Kidney capillary endothelial cell (primary cell): ENCODE measurements at regions not wholly inside any gene's neighbourhood (a gene's known extent, or its start where the extent isn't known, plus 50 kb on each side); places are given as distances from the start of the nearest gene placed in this dataset.
"Not testable (repeated sequence)": the region's sequence is repeated elsewhere in the genome, so short reads cannot be mapped to it uniquely, and the experiment has no call there.

ENCODE experiments used
- DNase-seq: peaks from one replicate; pipeline ENCODE4 v3.0.0-alpha.2; 2018; ENCODE audit warnings: low spot score

DNA sequence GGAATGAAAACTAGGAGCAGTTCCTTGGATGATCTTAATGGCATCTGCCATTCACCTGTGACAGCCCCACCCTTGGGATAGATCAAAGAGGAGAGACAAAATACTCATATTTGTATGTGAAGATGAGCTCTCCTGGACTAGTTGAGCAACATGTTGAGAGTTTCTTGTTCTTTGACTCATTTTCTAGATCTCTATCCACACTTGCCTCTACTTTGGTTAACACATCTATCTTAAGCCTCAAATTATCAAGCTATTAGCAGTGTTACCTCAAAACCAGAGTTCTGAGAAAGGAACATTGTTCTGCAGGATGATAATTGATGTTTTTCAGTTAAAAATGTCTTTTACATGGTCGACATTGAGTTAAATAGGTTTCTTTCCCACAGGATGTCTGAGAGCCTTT lies 94.2 kb upstream of the TEX13D start:
- no peak for DNase-seq

DNA sequence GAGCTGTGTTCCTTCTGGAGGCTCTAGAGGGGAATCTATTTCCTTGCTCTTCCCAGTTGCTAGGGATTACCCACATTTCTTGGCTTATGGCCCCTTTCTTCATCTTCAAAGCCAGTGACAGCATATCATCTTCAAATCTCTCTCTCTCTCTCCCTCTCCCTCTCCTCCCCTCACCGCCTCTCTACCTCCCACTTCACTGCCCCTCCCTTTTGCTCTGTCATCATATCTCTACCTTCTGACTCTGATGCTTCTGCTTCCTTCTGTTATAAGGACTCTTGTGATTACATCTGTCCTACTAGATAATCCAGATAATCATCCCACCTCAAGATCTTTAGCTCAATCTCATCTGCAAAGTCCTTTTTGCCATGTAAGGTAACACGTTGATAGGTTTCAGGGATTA lies 93.1 kb upstream of the TEX13D start:
- DNase-seq, result no peak

DNA sequence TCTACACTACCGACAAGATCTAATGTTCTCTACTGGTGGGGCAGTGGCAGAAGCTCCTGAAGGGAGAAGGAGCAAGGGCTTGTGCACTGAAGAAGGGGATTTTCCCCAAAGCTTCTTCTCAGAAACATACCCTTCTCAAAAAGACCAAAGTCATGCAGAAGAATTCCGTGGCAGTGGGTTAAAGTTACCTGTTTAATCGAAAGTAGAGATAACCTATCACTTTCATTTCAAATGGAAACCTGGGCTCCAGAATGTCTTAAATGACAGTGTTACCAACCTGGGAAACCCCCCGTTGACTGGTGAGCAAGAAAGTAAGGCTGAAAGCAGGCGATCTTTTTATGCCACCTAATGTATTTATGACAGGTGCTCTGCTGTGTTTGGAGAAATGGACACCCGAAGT lies 92.5 kb upstream of the TEX13D start:
- DNase-seq, result no peak

DNA sequence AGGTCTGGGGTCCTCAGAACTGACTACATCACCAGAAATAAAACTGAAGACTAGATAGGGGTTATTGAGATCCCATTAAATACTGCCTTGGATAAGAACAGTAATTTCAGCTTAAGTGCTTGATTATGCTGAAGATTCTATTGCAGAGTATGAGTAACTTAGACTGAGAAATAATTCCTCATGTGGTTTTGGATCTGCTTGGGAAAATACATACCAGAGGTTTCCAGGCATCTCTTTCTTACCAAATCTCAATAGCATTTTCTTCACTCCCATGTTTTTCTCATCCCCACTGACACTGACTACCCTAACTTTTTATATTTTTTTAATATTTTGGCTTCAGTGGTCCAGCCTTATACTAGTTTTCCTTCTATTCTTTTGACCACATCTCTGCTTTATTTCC lies 92.0 kb upstream of the TEX13D start:
- no peak for DNase-seq

DNA sequence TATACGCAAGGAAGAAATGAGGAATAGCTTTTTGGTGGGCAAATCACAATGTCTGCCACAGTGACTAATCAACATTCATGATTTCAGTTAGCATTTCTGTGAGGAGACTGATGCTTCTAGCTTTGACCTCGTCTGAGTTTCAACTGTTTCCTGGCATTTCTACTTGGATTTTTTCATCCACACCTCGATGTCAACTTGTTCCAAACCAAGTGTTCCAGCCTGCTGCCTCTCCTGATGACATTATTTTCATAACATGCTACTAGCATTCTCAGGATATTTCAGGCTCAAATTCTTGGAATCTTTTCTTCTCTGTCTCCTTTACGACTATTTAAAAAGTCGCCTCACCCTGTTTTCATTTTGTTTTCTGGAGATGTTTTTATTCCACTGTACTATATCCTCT lies 90.3 kb upstream of the TEX13D start:
- DNase-seq, result no peak

DNA sequence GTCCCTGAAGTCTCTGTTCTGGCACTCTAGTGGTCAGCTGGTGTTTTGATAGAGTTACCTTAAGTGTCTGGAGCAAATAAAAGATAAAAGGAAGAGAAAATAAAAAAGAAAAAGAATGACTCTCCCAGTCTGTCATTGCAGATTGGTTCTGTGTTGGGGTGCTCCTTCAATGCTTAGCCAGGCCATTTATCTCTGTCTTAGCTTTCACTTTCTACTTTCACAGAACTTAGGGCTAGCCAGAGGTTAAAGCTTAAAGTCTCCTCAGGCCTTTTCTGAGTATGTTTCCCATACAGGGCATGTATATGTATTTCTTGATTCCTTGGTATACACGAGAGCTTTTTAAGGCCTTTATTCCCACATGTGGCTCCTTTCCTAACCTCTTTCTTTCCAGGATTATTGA lies 83.1 kb upstream of the TEX13D start:
- DNase-seq, result no peak

DNA sequence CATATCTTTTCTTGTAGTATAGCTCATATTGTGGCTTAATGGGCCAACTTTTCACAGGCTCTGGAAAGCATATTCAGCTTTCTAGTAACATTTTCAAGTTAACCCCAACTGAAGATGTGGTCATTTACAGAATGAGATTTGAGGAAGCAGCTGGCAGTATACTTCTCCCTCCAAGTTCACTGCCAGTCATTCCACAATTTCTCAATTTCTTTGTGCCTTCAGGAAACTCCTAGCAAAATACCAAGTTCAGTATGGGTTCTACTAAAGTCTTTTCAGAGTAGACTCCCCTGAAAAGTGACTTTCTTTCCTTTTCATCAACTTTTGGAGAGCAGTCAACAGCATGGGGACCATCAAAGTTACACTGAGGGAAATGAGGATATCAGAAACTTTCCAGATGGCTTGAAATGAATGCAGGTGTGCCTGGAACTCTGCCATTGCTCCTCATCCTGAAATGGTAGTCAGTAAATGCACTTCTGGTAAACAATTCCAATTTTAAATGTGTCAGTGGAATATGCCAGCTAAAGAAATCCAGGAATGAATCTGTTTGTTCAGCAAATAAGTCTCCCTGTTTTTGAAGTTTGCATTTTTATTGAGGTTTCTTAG lies 81.5 kb upstream of the TEX13D start:
- no peak for DNase-seq

DNA sequence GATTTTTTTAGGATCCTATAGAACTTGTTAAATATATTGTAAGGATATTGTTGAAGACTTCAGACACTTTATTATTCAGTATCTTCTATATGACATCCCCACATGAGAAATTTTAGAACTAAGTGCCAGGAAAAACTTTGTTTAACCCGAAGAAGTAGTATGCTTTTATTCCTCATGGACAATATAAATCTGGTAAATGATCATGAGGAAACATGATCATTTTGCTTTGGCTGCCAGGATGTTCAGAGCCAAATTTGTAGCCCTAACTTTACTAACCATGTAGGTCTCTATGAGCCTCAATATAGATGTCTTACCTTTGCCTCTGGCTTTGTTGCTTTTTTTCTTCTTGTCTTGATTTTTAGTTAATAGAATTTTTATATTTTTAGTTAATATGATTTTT lies 77.8 kb upstream of the TEX13D start:
- no peak for DNase-seq

DNA sequence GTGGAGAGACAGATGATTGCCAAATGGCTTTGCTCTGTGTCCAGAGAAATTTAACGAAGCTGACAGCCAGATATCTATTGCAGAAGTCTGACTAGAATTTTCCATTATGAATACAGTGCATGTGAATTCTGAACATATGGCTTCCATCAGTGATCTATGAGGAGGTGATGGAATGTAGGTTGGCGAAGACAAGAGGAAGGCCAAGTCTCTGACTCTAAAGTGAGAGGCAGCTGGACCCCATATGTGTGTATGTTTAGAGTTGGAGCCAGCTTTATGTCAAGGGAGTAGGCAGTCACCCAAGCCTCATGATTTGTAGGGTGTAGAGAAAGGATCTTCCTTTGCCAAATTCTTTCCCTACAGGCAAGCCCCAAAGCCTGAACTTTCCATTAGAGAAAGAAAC lies 76.2 kb upstream of the TEX13D start:
- DNase-seq, result no peak

DNA sequence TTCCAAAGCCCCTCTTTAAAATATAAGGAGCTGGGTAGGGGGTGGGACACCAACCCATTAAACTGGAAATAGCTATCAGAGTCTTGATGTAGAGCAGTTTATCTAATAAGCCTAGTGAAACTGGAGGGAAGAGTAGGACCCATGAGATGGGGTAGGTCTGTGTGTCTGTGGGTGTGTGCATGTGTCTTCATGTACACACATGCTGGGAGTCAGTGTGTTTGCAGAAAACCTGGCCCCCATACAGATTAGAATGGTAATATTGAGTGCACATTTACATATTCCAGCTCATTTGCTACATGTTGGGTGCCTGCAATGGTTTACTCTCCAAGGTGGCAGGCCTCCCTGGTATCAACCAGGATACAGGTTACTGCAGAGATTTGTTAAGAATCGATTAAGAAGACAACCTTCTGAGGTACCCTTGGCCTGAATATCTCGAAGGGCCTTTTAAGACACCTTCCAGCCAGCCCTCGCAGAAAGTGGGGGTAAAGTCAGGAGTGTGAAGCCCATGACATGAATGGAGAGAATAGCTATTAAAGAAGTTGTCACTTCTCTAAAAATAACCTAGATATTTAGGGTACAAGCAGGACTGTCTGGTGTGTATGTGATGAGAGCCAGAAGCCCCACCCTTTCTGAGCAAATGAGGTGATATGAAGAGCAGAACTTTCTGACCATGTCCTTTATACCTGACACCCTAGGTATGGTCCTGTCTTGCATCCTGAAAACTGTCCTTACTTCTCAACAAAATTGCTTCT lies 75.7 kb upstream of the TEX13D start:
- DNase-seq, result no peak

DNA sequence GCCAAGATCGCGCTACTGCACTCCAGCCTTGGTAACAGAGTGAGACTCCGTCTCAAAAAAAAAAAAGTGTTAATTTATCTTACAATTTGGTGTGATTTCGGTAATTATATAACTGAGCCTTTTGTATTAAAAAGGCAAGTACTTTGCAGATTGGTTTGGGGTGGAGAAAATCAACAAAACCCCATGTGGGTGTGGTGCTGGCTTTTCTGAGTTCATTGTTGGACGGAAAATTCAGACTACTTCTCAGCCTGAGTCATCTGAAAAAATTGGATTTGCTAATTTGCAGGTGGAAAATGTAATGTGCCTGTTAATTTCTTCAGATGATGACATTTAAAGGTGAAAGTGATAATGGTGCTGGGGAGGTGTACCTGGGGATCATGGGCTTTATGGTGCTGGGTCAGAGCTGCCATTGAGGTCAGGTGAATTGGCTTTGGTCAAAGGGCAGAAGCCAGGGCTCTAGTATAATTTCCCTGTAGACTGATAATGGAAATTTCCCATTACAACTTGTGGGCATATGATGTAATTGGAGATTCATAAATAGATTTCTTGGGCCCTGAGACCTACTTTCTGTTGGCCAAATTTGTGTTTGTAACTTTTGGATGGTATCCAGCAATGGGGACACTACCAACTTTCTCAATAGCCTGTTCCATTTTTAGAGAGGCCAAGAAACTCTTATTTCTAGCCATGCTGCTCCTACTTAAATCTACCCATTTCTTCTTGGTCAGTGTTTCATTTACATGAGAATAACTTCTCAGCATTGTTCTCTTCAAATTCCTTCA lies 74.3 kb upstream of the TEX13D start:
- no peak for DNase-seq

DNA sequence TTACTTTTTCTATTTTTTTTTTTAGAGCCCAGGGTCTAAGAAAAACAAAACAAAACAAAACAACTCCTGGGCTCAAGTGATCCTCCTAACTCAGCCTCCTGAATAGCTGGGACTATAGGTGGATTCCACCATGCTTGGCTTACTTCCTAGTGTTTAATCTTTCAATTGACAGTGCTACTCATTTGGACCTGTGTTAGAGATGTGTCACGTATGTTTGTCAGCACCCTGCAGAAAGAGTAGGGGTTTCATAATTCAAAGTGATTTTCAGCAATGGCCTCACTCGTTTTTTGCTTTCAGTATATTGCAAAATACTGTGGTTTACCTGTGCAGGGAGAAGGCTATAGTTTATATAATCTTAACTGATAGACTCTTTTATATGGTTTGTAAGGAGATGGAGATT lies 71.6 kb upstream of the TEX13D start:
- no peak for DNase-seq

DNA sequence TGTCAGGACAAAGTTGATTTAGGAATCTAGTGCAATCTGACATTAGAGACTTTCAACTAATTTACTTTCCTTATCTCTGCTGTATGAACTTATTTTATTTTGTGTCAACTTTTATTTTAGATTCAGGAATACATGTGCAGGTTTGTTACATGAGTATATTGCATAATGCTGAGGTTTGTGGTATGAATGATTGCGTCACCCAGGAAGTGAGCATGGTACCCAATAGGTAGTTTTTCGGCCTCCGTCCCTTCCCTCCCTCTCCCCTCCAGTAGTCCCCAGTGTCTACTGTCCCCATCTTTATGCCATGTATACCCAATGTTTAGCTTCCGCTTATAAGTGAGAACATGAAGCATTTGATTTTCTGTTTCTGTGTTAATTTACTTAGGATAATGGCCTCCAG lies 68.7 kb upstream of the TEX13D start:
- DNase-seq, result no peak

DNA sequence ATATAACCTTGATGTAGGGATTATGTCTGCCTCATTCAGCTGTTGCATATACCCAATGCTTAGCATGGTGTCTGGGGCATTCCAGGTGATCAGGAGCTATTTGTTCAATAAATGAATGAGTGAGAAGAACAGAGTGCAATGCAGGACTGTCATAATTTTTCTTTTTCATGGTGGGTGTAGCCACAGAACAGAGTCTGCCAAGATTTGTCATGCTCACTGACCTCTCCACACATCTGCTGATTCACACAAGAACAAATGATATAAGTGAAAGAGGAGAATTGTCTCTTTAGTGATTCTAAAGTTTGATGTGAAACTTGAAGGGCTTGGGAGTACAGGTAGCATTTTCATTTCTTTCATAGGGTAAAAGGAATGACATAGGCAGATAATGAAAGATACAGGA lies 64.4 kb upstream of the TEX13D start:
- DNase-seq, result no peak

DNA sequence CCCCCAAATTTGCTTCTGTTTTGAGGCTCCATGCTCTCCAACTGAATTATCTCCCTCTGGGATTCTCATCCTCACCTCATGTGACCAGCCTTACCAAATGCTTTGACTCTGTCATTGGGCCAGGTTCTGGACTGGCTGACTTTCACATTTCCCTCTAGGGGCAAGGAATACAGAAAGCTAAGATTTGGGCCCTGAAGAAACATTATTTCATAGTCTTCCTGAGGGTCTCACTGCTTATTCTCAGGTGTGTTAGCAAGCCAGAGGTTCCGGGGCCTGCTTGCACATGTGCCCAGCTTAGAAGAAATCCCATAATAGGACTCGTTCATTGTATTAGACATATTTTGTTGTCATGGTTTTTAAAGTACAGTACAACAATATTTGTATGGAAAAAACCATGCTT lies 62.6 kb upstream of the TEX13D start:
- no peak for DNase-seq

DNA sequence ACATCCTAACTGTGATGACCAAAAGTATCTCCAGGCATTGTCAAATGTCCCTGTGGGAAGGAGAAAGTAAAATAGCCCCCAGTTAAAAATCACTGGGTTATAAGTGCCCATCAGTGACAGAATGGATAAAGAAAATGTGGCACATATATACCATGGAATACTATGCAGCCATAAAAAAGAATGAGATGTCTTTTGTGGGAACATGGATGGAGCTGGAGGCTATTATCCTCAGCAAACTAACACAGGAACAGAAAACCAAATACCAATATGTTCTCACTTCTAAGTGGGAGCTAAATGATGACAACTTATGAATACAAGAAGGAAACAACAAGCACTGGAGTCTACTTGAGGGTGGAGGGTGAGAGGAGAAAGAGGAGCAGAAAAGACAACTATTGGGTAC lies 60.9 kb upstream of the TEX13D start:
- DNase-seq, result not testable (repeated sequence)

DNA sequence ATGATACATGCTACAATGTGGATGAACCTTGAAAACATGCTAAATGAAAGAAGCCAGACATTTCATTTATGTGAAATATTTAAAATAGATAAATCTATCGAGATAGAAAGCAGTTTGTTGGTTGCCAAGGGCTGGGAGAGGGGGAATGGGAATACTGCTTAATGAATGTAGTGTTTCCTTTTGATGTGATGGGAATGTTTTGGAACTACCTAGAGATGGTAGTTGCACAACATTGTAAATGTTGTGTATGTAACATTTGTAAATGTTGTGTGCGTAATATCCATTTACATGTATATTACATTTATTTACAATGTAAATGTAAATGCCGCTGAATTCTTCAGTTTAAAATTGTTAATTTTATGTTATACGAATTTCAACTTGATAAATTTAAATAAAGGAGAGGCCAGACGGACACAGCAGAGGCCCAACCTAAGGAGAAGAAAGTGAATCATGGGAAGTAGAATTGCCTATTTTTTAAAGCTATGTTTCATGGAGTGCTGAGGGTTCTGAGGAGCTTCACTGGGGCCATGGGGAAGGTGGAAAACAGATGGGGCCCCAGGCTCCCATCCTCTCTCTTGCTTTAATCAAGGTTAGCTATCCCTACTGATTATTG lies 60.0 kb upstream of the TEX13D start:
- no peak for DNase-seq

DNA sequence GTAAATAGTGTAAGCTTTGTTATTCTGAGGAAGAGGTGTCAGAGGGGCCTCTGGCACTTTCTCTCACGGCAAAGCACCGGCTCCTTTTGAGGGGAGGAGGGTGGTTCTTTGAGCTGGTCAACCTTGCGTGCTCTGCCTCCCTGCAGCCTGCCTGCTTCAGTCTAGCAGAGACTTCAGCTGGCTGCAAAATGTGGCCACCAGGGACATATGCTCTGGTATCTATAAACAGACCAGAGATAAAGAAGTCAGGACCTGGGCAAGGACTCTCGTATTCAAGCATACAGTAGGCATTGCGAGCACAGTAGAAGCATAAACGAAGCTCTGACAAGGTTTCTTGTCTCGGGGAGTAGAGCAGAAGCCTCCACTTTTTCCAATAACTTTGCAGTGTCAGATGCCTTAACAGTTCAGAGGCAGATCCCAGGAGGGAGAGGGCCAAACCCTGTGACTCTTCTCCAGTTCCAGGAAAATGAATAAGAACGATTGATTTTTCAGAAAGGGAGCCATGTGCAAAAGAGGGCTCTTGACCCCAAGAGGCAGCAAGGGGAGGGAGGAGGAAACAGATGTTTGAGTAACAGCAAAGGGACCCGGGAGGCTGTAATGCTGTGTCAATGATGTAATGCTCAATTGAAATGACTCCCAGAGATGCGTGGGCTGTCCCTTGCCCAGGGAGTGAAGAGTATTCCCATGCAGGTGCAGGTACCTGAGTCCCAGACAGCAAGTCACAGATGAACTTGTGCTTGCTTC lies 57.9 kb upstream of the TEX13D start:
- no peak for DNase-seq

DNA sequence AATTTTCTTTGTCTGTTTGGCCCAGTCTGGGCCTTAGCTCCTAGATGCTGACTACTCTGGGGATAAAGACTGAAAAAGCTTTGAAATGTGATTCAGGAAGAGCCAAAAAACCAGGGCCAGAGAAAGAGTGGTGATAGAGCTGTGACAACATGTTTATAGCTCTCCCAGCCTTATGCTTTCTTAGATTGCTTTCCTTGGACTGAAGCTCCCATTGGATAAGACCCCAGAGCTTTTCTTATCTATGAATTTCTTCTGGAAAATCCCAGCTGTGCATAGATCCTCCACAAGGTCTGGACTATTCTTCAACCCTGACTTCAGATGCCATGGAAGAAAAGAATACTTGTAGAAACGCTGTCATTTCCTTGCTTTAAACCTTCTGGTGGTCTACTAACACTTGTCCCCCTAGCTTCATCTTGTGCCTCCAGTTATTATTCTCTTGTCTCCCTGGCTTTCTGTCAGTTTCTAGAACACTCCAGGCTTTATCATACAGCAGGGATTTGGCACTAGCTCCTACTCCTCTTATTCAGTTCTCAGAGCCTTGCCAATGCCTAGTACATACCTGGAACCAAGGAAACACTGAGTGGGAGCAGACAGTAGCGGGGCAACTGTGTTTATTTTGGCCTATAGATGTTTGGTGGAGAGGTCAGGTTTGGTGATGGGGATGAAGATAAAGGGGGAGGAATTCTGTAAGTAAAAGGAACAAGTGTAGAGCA lies 57.1 kb upstream of the TEX13D start:
- DNase-seq, result no peak

DNA sequence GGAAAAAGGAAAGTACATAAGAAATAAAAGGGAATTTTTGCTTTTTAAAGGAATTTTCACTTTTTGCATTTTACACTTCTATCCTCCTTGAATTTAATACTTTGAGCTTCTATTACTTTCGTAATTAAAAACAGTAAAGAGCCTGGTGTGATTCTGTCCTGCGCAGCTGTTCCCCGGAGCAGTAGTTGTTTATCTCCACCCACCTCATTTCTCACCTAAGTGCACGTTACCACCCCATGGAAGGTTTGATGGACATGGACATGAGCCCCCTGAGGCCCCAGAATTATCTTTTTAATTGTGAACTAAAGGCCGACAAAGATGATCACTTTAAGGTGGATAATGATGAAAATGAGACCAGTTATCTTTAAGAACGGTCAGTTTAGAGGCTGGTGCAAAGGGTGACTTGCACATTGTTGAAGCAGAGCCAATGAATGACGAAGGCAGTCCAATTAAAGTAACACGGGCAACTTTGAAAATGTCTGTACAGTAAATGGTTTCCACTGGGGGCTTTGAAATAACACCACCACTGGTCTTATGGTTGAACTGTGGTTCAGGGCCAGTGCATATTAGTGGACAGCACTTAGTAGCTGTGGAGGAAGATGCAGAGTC lies 52.1 kb upstream of the TEX13D start:
- DNase-seq, result no peak

DNA sequence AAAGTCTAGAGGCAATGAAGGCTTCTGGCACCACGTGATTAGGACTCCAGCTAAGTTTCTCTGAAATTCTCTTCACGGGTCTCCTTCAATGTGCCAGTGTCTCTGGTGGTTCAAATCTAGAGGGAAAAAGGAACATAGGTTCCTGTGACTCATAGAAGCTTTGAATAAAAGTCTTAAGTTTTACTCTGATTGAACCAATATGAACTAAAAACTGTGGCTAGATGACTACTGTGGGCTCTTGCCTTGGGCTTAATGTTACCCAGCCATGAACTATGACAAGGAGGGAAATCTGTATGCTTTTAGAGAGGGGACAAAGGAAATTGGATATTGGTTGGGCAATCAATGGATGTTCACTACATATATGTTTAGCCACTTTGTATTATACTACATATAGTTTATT lies 49.9 kb upstream of the TEX13D start:
- no peak for DNase-seq
